ENCODE measurements at regions not wholly inside any gene's neighbourhood (a gene's known extent, or its start where the extent isn't known, plus 50 kb on each side); places are given as distances from the start of the nearest gene placed in this dataset.

GRCh38 chr11:104329078-104329665 lies 165.2 kb upstream of the PDGFD start:
- TF ChIP-seq REST (IDR thresholded peaks at IDR 0.05; ENCODE audit: insufficient read depth in 1 of 2, low read depth in 2 of 2, low read length in 2 of 2) (no peak), SIN3A (IDR thresholded peaks at IDR 0.05; ENCODE audit: borderline replicate concordance, insufficient read depth, low read length) (no peak), TAF1 (IDR thresholded peaks at IDR 0.05; ENCODE audit: borderline replicate concordance, insufficient read depth, low read length) (no peak), POLR2AphosphoS5 (IDR thresholded peaks at IDR 0.05; ENCODE audit: low read depth, low read length) (no peak), FOXP2 (optimal IDR thresholded peaks at IDR 0.05; ENCODE audit: borderline replicate concordance, extremely low read depth, extremely low read length, insufficient read depth) (no peak)
